H9 (cell line): ENCODE measurements at regions not wholly inside any gene's neighbourhood (a gene's known extent, or its start where the extent isn't known, plus 50 kb on each side); places are given as distances from the start of the nearest gene placed in this dataset.

Source experiments
- DNase-seq: peaks from one replicate; pipeline ENCODE4 v3.0.0-alpha.2; 2017
- H2AFZ ChIP-seq: one replicate; pipeline ENCODE4 v1.6.1; 2013; ENCODE audit warnings: mild to moderate bottlenecking, low read length, control low read depth, moderate library complexity
- H2AK5ac ChIP-seq: 2 replicates; pipeline ENCODE4 v1.6.1; 2013; ENCODE audit warnings: low read length, control low read depth, mixed read lengths; ENCODE audit not compliant: insufficient read length
- H2BK120ac ChIP-seq: one replicate; pipeline ENCODE4 v1.6.1; 2013; ENCODE audit warnings: low read depth, mild to moderate bottlenecking, low read length, control low read depth, inconsistent platforms; ENCODE audit not compliant: poor library complexity, severe bottlenecking
- H2BK12ac ChIP-seq: 2 replicates; pipeline ENCODE4 v1.6.1; 2013; ENCODE audit warnings: low read length, control low read depth, mixed read lengths, low read depth; ENCODE audit not compliant: insufficient read length
- H2BK15ac ChIP-seq: 2 replicates; pipeline ENCODE4 v1.6.1; 2013; ENCODE audit warnings: low read depth, low read length, control low read depth
- H2BK20ac ChIP-seq: one replicate; pipeline ENCODE4 v1.6.1; 2013; ENCODE audit warnings: low read depth, mild to moderate bottlenecking, low read length, control low read depth, inconsistent platforms; ENCODE audit not compliant: poor library complexity, severe bottlenecking
- H2BK5ac ChIP-seq: 2 replicates; pipeline ENCODE4 v1.6.1; 2013; ENCODE audit warnings: low read length, control low read depth, mixed read lengths; ENCODE audit not compliant: insufficient read length
- H3K14ac ChIP-seq: 2 replicates; pipeline ENCODE4 v1.6.1; 2013; ENCODE audit warnings: low read length, control low read depth; ENCODE audit not compliant: insufficient read depth
- H3K18ac ChIP-seq: 2 replicates; pipeline ENCODE4 v1.6.1; 2013; ENCODE audit warnings: low read depth, mild to moderate bottlenecking, mixed read lengths, low read length, control low read depth; ENCODE audit not compliant: insufficient read length
- H3K23ac ChIP-seq: 2 replicates; pipeline ENCODE4 v1.6.1; 2013; ENCODE audit warnings: low read length, control low read depth, mixed read lengths, low read depth; ENCODE audit not compliant: insufficient read length
- H3K23me2 ChIP-seq: 2 replicates; pipeline ENCODE4 v1.6.1; 2013; ENCODE audit warnings: low read depth, mild to moderate bottlenecking, mixed read lengths, low read length, control low read depth; ENCODE audit not compliant: insufficient read length, poor library complexity, severe bottlenecking
- H3K27ac ChIP-seq: 2 replicates; pipeline ENCODE4 v1.5.1; 2013; ENCODE audit warnings: low read length, control low read depth, mixed read lengths, low read depth; ENCODE audit not compliant: insufficient read length
- H3K27me3 ChIP-seq: 2 replicates; pipeline ENCODE4 v1.6.1; 2013; ENCODE audit warnings: low read length, control low read depth, inconsistent platforms; ENCODE audit not compliant: insufficient read depth
- H3K4ac ChIP-seq: 2 replicates; pipeline ENCODE4 v1.6.1; 2013; ENCODE audit warnings: low read depth, mild to moderate bottlenecking, control low read depth, inconsistent platforms, low read length, moderate library complexity
- H3K4me1 ChIP-seq: 2 replicates; pipeline ENCODE4 v1.6.1; 2013; ENCODE audit warnings: low read length, control low read depth, inconsistent platforms; ENCODE audit not compliant: insufficient read depth
- H3K4me2 ChIP-seq: 2 replicates; pipeline ENCODE4 v1.6.1; 2013; ENCODE audit warnings: low read length, control low read depth, mixed read lengths; ENCODE audit not compliant: insufficient read length, insufficient read depth
- H3K56ac ChIP-seq: 2 replicates; pipeline ENCODE4 v1.6.1; 2013; ENCODE audit warnings: low read depth, mild to moderate bottlenecking, mixed read lengths, low read length, control low read depth; ENCODE audit not compliant: insufficient read length
- H3K79me1 ChIP-seq: 2 replicates; pipeline ENCODE4 v1.6.1; 2013; ENCODE audit warnings: low read depth, mild to moderate bottlenecking, moderate library complexity, low read length, control low read depth, inconsistent platforms; ENCODE audit not compliant: insufficient read depth, poor library complexity, severe bottlenecking
- H3K79me2 ChIP-seq: 2 replicates; pipeline ENCODE4 v1.6.1; 2013; ENCODE audit warnings: low read length, control low read depth, inconsistent platforms; ENCODE audit not compliant: insufficient read depth
- H3K9ac ChIP-seq: 2 replicates; pipeline ENCODE4 v1.6.1; 2013; ENCODE audit warnings: low read length, control low read depth, mixed read lengths; ENCODE audit not compliant: insufficient read length; ENCODE audit errors: extremely low read depth
- H3K9me3 ChIP-seq: one replicate; pipeline ENCODE4 v1.6.1; 2013; ENCODE audit warnings: low read depth, low read length, inconsistent platforms; ENCODE audit not compliant: control insufficient read depth
- H3T11ph ChIP-seq: one replicate; pipeline ENCODE4 v1.6.1; 2013; ENCODE audit warnings: mild to moderate bottlenecking, low read length, control low read depth, inconsistent platforms
- H4K20me1 ChIP-seq: one replicate; pipeline ENCODE4 v1.6.1; 2013; ENCODE audit not compliant: control insufficient read depth, insufficient read length, insufficient read depth
- H4K5ac ChIP-seq: 2 replicates; pipeline ENCODE4 v1.6.1; 2013; ENCODE audit warnings: low read depth, mild to moderate bottlenecking, mixed read lengths, low read length, control low read depth; ENCODE audit not compliant: insufficient read length
- H4K8ac ChIP-seq: replicated peaks from 2 replicates; pipeline ENCODE4 v1.6.1; 2013; ENCODE audit warnings: low read length, control low read depth, mixed read lengths, low read depth; ENCODE audit not compliant: insufficient read length
- H4K91ac ChIP-seq: 2 replicates; pipeline ENCODE4 v1.6.1; 2013; ENCODE audit warnings: low read depth, mild to moderate bottlenecking, moderate library complexity, mixed read lengths, low read length, control low read depth; ENCODE audit not compliant: insufficient read length
- H3K27ac Mint-ChIP-seq, 3 experiments: 2 replicates in 2 of 3; 3 replicates in 1 of 3; pipeline ENCODE4 v1.8.0; 2020 to 2021; ENCODE audit warnings: mixed read lengths in 3 of 3, mild to moderate bottlenecking in 1 of 3, moderate library complexity in 1 of 3
- H3K27me3 Mint-ChIP-seq: 2 replicates; pipeline ENCODE4 v1.8.0; 2021; ENCODE audit warnings: low read depth, mild to moderate bottlenecking, moderate library complexity, mixed read lengths
- H3K36me3 Mint-ChIP-seq, 3 experiments: 2 replicates in 2 of 3; 3 replicates in 1 of 3; pipeline ENCODE4 v1.8.0; 2020 to 2021; ENCODE audit warnings: low read depth in 3 of 3, mixed read lengths in 3 of 3; ENCODE audit not compliant: insufficient read depth in 1 of 3
- H3K4me1 Mint-ChIP-seq, 2 experiments: 2 replicates each; pipeline ENCODE4 v1.8.0; 2020; ENCODE audit warnings: mixed read lengths in 2 of 2
- H3K4me3 Mint-ChIP-seq, 2 experiments: 2 replicates in 1 of 2; 3 replicates in 1 of 2; pipeline ENCODE4 v1.8.0; 2020 to 2021; ENCODE audit warnings: mild to moderate bottlenecking in 2 of 2, mixed read lengths in 2 of 2, moderate library complexity in 1 of 2
- H3K9me3 Mint-ChIP-seq, 2 experiments: 2 replicates in 1 of 2; 3 replicates in 1 of 2; pipeline ENCODE4 v1.8.0; 2020; ENCODE audit warnings: mild to moderate bottlenecking in 2 of 2, mixed read lengths in 2 of 2, moderate library complexity in 1 of 2
- WGBS: extraction: QIAGEN DNeasy Blood & Tissue Kit; methylation state at CpG from one replicate; pipeline ENCODE4 v1.1.7; 2013; ENCODE audit warnings: missing lambda C conversion rate, low lambda C conversion rate, mixed read lengths; ENCODE audit not compliant: insufficient read length; ENCODE audit errors: extremely low coverage; 5-methylcytosine and 5-hydroxymethylcytosine counted together
- TF ChIP-seq, protein P1 (sequence below): fragments of 200-600 bp; sonication (generic); conservative IDR thresholded peaks from 3 replicates; pipeline ENCODE4 v1.8.0; 2021; ENCODE audit warnings: antibody characterized with exemption, mild to moderate bottlenecking

DNA sequence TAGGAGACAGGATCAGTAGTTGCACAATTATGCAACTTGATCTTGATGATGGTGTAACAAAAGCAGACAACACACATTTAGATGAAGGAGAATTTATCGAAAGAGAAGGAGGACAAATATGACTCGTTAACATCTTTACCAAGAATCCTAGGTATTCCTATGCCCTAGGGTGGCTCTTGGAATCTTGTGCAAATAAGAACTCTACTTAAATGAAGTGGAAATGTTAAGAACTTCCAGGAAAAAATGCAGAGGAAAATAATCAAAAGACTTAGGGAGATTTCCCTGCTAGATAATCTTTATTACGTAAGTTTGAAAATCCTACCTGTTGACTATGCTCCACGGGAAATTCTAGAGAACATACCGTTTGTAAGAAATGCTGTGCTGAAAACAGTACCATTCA, 485.4 kb downstream of the POM121L12 start:
- Histone ChIP-seq H4K91ac (no peak overlapping the region), H3K14ac (no peak overlapping the region), H3K56ac (no peak overlapping the region), H3K9me3 (no peaks in the 10 kb centered on the region), H3K79me2 (no peaks in the 10 kb centered on the region), H3K4me2 (no peak overlapping the region), H2BK5ac (no peak overlapping the region), H2BK20ac (no peak overlapping the region), H2AK5ac (no peak overlapping the region), H3K79me1 (no peaks in the 10 kb centered on the region), H4K5ac (no peak overlapping the region), H3K4ac (no peak overlapping the region), H3K9ac (no peak overlapping the region), H2AFZ (no peak overlapping the region), H3K27ac (no peak overlapping the region), H3T11ph (no peak overlapping the region), H3K23me2 (no peaks in the 10 kb centered on the region), H4K20me1 (no peaks in the 10 kb centered on the region), H2BK12ac (no peak overlapping the region), H2BK15ac (no peak overlapping the region), H2BK120ac (no peak overlapping the region), H4K8ac (no peak overlapping the region), H3K4me1 (no peaks in the 10 kb centered on the region), H3K27me3 (no peaks in the 10 kb centered on the region), H3K18ac (no peak overlapping the region), H3K23ac (no peak overlapping the region)
- DNase-seq, result no peak
- TF ChIP-seq, protein P1, sequence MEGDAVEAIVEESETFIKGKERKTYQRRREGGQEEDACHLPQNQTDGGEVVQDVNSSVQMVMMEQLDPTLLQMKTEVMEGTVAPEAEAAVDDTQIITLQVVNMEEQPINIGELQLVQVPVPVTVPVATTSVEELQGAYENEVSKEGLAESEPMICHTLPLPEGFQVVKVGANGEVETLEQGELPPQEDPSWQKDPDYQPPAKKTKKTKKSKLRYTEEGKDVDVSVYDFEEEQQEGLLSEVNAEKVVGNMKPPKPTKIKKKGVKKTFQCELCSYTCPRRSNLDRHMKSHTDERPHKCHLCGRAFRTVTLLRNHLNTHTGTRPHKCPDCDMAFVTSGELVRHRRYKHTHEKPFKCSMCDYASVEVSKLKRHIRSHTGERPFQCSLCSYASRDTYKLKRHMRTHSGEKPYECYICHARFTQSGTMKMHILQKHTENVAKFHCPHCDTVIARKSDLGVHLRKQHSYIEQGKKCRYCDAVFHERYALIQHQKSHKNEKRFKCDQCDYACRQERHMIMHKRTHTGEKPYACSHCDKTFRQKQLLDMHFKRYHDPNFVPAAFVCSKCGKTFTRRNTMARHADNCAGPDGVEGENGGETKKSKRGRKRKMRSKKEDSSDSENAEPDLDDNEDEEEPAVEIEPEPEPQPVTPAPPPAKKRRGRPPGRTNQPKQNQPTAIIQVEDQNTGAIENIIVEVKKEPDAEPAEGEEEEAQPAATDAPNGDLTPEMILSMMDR, result no peak
- WGBS, result no CpG with 5 or more reads among the region's 5 CpGs
- no peak overlapping the region for H3K27ac Mint-ChIP-seq
- H3K9me3 Mint-ChIP-seq, result peaks cover 6 to 7% of the 10 kb centered on the region in 2 experiments
- H3K4me1 Mint-ChIP-seq, result no peaks in the 10 kb centered on the region
- no peak overlapping the region for H3K4me3 Mint-ChIP-seq
- H3K36me3 Mint-ChIP-seq, result peaks cover 0 to 5% (median 0%) of the 10 kb centered on the region in 3 experiments; a peak in 1 of 7 replicates
- no peaks in the 10 kb centered on the region for H3K27me3 Mint-ChIP-seq
